HG03039 (cell line): ENCODE measurements at regions not wholly inside any gene's neighbourhood (a gene's known extent, or its start where the extent isn't known, plus 50 kb on each side); places are given as distances from the start of the nearest gene placed in this dataset.

Experiments used
- ATAC-seq: cut with Tn5 transposase; IDR thresholded peaks from one replicate; pipeline ENCODE4 v1.9.1; 2021; ENCODE audit warnings: mild to moderate bottlenecking, moderate library complexity; ENCODE audit not compliant: unreplicated experiment

DNA sequence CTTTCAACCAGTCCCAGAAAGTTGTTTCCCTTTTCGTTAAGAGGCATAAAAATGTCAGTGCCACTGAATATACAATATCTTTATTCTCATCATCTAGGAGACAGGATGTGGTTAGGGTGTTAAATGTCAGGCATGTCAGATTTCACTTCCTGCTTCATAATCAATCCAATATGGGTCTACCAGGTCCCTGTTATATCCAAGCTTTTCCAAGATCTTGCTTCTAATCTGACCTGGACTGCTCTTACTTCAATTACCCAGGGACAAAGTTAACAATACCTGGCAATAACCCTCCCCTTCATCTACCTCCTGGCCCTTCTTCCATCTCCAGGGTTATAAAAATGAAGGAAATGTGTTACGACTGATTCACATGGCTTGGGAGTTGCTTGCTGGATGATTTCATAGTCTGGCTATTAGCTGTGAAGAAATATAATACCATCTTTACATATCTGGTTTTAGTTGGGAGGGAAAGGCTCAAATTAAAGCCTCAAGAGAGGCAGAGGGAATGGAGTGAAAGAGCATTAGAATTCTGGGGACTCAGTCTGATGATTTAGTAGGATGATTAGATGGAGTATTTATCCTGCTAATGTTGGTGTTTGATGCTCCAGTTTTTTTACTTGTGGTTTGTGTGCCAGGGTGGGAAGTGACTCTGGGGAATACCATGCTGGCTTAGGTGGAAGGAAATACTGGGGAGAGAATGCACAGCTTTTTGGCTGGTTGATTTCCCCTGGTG, 534.3 kb downstream of the ETS1 start:
- no peak for ATAC-seq

DNA sequence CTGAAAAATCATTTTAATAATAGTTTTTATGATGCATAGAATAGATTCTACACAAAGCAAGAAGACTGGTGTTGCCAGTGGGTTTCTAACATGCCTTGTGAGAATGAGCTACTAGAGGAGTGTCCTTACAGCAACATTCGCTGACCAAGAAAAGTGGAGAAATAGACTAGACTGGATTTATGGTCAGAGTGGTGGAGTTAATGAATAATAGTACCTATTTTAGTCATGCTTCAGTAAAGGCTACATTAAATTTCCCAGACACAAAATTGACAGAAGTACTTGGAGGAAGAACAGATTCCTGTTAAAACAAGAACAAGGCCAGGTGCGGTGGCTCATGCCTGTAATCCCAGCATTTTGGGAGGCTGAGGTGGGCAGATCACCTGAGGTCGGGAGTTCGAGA, 539.2 kb downstream of the ETS1 start:
- no peak for ATAC-seq

DNA sequence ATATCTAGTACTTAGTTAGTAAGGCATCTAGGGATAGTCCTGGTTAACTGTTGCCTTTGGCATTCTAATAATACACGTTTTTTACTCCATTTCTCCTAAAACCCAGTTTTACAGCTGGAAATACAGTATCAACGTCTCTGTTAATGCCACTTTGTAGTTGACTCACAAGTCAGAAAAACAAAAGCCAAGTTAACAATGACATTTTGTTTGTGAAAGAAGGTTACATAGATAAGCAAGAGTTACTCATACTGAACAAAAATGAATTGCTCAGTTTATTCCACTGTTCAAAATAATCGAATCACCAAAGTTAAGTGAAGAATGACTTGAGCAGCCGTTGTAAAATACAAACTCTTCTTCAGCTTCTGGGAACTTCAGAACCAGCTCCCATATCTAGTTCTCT, 540.3 kb downstream of the ETS1 start:
- no peak for ATAC-seq

DNA sequence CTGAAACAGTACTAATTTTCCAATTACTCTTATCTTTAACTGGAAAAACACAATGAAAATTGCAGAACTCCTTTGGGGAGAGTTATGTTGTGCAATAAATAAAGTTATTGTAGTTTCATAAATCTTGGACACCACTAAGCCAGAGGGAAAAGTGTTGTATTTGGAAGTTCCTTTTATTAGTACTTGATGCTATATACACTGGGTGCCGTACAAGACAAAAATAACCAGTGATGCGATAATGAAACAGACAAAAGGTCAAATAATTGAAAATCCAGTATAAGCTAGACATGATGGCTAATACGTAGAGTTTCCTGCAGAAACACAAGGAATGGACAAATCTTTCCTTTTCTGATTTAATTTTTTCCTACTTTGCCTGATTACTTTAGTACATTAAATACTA, 541.1 kb downstream of the ETS1 start:
- no peak for ATAC-seq

DNA sequence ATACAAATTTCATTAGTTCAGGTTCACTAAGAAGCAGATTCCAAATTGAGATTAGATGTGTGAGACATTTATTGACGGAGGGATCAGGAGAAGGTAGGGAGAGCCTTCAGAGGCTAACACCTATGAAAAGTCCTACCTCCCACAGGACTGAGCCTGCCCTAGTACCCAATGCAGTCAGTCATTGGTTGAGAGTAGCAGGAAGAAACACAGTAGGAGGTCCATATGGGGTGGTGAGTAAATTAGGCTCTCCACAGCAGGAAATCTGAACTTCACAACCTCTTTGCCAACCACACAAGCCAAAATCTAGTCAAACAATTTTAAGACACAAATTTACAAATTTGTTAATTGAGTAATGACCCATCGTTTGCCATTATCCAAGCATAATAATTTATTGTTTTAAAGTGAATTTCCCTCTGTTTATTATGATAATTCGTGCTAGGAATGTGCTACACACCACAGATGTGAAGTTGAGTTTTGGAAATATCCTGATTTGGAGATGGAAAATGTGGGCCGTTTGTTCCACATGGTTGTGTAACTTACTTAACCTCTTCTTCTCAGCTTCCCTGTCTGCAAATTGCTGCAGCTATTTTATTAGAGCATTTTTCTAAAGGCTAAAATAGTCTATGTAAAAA, 542.1 kb downstream of the ETS1 start:
- no peak for ATAC-seq

DNA sequence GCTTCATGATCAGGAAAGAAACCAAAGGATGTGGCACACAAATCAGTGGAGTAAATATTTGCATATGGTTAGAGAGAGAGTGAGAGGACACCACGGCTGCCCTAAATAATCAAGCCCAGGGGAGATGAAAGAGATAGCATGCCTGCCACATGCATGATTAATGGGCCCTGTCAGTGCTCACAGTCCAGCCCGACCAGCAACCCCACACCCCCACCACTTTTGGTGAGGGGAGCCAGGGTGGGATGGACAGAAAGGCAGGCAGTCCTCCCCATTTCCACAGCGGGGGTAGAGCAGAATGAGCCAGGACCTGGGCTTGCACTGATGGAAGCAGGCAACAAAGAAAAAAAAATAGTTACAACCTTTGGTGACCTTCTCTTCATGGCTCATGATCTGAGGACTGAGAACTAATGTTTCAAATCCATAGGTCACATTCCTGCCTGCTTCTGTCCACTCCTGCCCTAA, 545.0 kb downstream of the ETS1 start:
- ATAC-seq = no peak

DNA sequence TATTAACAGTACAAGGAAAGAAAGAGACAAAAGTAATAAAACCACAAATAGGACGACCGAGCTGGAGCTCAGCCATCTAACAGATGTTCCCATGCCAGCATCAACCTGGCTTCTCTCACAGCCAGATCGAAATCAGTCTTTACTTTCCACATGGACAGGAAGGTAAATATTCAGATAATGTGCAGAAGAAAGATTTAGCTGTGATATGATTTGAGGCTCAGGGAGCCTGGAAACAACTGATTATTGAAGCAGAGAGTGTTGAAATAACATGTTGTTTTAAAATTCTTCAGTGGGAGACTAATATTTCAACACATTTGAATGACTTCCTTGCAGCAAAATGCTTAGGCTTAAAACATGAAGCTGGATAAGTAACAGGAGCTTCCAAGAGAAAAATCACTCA, 546.8 kb downstream of the ETS1 start:
- no peak for ATAC-seq

DNA sequence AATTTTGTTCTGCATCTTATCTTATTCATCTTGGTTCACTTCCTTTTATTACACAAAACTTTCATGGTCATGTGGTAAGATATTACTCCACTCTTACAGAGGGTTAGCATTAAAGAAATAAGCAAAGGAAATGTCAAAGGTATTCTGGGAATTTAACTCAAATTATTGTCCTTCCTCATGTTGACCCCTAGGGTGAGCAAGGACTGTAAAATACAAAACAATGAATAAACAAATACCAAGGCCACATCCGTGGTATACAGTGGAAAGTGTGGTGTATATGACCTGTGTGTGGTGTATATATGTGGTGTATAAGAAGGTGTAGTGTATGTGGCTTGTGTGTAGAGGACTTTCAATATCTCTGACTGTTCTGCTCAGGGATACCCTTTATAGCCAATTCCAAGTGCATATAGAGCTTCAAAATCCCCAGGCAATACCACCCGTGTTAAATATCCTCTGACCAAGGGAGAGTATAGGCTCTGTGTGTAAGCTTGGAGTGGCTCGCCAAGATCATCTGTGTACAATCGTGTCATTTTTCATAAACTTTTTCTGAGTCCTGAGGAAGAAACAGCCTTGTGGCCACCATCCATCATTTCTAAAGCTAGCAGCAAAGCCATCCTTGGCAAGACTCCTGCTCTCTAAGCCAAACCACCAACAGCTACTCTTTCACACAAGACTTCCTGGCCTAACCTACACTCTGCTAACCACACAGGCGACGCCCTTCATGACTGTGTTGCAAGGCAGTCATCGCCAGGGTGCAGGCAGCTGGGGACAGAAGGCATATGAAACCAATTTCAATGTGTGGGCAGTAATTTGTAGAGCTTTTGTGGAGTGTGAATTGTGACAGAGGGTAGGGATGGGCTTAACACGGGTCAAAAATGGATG, 548.0 kb downstream of the ETS1 start:
- peak; percentile 75 for ATAC-seq

DNA sequence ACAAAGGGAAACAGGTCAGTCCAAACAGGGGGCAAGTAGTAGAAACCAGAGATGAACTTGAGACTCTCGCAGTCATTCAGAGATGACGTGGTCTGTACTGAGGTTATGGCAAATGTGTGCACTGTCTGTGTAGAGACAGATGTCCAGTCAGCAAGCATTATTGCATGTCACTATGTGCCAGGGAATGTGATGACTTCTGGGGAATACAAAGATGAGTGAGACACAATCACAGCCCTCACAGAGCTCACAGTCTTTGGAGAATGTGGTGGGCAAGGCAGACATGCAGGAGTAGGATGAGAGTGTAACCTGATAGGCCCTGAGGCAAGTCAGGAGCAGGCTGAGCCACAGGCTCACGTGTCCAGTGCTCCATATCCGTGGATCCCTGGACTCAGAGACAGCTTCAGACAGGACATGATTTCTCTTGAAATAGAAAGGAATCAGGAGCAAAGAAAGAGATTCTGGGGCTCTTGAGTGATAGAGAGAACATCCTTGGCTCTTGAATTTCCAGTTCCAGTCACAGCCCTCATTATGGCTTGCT, 550.7 kb downstream of the ETS1 start:
- no peak for ATAC-seq

DNA sequence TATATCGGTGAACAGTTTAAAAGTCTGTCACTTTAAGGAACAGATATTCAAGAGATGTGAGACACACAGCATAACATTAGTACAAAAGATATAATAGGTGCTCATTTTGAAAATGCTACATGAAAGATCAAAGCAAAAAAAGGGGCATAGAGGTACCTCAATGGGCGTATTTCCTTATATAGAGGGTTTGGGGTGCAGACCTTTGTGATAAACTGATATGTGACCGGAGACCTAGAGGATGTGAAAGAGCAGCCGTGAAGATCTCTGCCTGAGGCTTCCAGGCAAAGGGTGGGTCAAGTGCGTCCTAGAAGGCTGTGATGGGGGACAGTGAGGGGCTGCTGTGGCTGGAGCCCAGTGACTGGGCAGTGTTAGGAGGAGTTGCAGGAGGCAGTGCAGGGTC, 551.4 kb downstream of the ETS1 start:
- ATAC-seq = no peak

DNA sequence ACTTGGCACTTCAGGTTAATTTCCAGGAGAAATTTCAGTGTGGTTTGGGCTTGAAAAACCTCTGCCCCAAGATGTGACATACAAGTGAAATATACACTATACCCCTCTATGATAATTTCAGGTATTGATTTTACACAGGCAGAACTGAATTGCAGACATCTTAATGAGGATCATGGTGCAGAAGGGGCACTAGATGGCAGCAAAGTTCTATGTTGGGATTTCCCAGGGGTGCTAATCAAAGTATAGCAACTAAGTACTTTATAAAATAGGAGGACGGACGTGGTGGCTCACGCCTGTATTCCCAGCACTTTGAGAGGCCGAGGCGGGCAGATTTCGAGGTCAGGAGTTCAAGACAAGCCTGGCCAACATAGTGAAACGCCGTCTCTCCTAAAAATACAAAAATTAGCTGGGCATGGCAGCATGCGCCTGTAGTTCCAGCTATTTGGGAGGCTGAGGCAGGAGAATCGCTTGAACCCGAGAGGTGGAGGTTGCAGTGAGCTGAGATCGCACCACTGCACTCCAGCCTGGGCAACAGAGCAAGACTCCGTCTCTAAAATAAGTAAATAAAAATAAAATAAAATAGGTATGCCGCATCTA, 555.7 kb downstream of the ETS1 start:
- peak; percentile 79 for ATAC-seq

DNA sequence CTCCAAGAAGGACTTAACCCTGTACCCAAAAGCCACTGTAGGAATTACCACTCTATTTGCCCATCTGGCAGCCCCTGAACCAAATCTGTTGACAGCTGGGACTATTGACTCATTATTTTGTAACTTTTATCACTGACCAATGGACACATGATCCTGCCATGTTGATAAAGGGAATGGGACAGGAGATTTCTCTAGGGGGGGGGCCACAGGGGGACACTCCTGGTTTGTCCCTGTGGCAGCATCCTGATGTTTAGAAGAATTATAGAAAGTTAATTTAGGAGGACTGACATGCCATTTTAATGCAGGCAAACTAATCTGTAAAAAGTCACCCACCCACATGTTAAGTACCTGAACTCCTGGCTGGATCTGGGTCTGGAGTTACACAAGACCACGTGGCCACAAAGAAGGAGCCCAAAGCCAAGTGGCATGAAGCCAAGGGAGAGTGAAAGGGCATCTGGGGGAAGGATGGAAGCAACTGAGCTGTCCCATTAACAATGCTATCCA, 558.1 kb downstream of the ETS1 start:
- no peak for ATAC-seq

DNA sequence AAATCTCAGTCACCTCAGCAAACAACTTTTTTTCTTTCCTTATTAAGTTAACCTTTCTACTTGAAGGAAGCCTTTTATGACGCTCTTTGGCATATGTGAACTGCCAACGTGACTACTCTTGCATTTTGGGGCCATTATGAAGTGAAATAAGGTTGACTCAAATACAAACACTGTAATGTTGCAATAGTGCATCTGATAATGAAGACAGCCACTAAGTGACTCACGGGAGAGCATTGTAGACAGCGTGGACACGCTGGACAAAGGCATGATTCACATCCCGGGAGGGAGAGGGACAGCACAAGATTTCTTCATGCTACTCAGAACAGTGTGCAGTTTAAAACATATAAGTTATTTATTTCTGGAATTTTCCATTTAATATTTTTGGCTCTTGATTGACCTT, 560.8 kb downstream of the ETS1 start:
- ATAC-seq = no peak

DNA sequence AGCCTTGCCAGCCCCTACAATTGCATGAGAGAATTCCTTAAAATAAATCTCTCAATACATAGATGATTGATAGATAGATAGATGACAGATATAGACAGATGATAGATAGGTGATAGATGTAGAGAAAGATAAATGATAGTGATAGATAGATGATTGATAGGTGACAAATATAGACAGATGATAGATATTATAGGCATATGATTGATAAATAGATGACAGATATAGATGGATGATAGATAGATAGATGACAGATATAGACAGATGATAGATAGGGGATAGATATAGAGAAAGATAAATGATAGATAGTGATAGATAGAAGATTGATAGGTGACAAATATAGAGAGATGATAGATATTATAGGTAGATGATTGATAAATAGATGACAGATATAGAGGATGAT, 564.6 kb downstream of the ETS1 start:
- no peak for ATAC-seq

DNA sequence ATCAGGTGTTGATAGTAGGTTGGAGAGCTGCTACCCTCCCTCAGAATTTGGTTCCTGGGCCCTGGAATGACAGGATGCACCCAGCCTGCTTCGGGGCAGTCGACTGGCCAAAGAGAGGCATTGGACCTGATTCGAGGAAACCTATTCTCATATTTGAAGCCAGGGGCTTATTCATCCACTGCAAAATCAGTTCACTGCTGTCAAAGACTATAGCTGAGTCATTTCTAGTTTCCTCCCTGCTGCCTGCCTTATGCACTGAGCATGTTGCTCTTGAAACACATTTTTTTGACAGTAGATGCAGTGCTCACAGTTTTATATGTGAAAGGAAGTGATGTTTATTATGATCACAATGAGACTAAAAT, 565.4 kb downstream of the ETS1 start:
- ATAC-seq = no peak

DNA sequence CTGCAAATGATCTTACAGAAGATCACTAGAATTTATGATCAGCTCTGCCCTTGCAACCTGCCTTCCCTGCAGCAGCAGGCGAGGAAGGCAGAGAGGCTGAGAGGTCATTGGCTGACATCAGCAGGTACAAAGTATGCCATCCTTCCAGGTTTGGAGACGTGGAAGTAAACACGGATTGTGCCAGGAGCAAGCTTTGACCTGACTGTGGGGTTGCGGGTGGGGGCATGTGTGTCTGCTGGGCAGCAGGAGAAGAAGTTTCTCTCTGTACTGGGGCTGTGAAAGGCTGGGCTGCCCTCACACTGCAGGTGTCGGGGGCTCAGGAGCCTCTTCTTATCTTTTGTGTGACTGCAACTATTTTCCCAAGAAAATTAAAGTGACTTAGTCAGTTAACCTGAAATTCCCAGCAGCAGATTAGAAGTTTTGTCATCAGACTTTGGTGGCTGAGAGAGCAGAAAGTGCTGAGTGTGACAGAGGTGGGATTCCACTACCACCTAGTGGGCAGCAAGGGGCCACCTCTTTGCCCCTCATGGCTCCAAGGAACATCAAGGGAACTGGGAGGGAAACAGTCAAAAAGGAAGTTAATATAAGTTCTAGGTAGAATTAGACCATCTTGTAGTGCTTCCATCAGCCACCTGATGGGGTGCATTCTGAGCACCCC, 565.9 kb downstream of the ETS1 start:
- ATAC-seq = no peak

DNA sequence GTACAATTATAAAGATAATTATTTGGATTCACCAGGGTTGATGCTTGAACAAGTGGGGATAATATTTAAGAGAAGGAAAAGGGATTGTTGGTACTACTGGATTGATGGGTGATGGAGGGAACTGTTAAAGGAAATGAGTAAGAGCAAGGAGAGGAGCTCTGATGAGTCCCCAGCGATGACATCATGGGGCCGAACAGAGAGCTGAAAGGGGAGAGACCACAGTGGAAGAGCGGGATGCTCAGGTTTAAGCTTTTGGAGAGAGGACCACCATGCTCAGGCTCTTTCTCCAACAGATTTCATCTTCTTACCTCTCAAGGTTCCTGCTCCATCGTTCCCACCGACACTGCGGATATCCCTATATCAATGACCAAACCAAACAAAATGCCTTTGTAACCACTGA, 568.7 kb downstream of the ETS1 start:
- no peak for ATAC-seq

DNA sequence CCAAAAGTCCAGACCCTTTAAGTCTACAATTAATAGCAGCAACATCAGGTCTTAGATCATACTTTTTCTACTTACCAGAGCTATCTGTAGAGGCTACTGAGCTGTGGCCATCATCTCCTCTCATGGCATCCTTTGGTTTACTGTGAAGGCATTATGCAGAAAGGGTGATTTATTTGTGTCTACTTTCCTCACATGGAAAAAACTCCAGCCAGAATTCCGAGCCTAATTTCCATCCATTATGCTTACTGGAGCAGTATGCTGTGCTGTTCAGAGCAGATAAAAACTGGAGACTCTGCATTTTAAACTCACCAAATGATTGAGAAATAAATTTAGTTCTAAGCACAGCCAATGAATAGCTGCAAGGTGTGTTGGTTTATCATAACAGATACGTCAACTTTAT, 581.8 kb downstream of the ETS1 start:
- no peak for ATAC-seq

DNA sequence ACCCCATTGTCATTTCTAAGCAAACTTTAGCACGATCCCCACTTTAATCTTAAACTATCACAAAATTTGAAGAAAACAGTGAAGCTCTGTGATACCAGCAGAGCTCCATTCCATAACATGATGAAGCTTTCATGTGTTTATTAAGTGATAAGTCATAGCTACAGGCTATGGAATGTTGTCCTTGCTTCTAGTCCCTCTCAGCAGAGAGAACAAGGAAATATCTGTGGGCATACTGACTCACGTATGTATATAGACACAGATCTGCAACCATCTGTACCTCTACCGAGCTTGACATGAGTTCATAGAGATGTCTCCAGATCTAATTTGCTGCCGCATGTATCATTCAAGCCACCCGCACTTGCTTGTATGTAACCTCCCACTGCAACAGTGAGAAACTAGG, 588.9 kb downstream of the ETS1 start:
- ATAC-seq = no peak

DNA sequence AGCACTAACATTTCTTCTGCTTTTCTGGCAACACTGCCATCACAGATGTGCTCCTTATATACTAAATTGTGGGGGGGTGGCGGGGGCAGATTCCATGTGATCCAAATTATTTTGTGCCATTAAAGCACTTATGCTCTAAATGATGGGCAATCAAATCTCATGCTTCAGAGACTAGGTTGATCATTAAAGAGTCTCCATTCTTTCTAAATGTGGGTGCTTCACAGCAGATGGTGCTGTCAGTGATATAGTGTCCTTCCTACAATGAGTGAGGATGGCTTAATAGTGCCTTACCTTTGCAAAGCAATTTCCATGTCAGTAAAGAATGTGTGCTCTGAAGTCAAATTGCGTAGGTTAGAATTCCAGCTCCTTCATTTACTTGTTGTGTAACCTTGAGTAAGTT, 589.8 kb downstream of the ETS1 start:
- ATAC-seq = no peak

DNA sequence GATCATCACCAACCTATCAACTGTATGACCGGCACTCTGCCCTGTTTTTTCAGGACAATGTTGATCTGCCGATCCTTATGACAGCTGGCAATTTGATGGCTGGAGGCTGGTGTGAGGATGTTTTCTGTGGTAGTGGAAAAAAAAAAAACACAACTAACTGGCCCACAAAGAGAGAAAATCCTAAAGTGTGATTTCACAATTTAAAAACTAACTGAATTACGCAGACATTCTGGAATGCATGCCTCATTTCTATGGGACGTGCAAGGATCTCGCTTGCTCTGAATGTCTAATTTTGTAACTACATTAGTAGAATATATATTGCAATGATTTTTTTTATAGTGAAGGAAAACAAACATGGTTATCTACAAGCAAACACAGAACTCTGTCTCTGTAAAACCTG, 590.5 kb downstream of the ETS1 start:
- no peak for ATAC-seq
